ENCODE measurements at regions not wholly inside any gene's neighbourhood (a gene's known extent, or its start where the extent isn't known, plus 50 kb on each side); places are given as distances from the start of the nearest gene placed in this dataset.

DNA sequence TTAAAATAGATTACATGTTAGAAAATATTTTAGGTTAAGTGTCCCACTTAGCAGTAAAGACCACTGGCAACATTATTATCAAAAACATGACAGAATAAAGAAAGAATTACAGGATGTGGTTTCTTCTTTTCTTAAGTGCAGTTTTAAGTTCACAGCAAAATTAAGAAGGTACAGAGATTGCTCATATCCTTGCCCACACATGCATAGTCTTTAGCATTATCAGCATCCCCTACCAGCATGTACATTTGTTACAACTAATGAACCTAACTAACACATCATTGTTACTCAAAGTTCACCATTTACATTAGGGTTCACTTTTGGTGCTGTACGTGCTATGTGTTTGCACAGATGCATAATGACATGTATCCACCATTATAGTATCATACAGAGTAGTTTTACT, 837.7 kb upstream of the CDH9 start:
- no peak for TF ChIP-seq POLR2A (IDR thresholded peaks at IDR 0.05)
- TF ChIP-seq CTCF (IDR thresholded peaks at IDR 0.05): no peak

Data from body of pancreas (tissue), 4 donors.